GM12878 (cell line): ENCODE measurements at regions not wholly inside any gene's neighbourhood (a gene's known extent, or its start where the extent isn't known, plus 50 kb on each side); places are given as distances from the start of the nearest gene placed in this dataset.

ENCODE experiments used
- CBFB ChIP-seq: IDR thresholded peaks from 2 replicates; pipeline ENCODE4 v1.6.1; 2016; ENCODE audit warnings: antibody characterized with exemption, low read depth
- CHD4 ChIP-seq: fragments of 200-600 bp; sonication (generic); IDR thresholded peaks from 2 replicates; pipeline ENCODE4 v1.6.1; 2016; ENCODE audit warnings: mild to moderate bottlenecking
- CTCF ChIP-seq, 3 experiments: IDR thresholded peaks in 2 of 3; conservative IDR thresholded peaks in 1 of 3; 2 replicates each; pipeline ENCODE4 v1.5.1; 2011; ENCODE audit warnings: low read depth in 3 of 3, low read length in 3 of 3, mild to moderate bottlenecking in 3 of 3, control low read depth in 2 of 3, moderate library complexity in 2 of 3, inconsistent platforms in 1 of 3, mixed read lengths in 1 of 3; ENCODE audit not compliant: control insufficient read depth in 2 of 3, insufficient read depth in 1 of 3; ENCODE audit errors: extremely low read depth in 1 of 3
- EZH2 ChIP-seq: IDR thresholded peaks from 2 replicates; pipeline ENCODE4 v1.6.1; 2012; ENCODE audit warnings: low read depth, mild to moderate bottlenecking, control low read depth, inconsistent platforms, low read length, borderline replicate concordance; ENCODE audit not compliant: control insufficient read depth
- FOXK2 ChIP-seq: fragments of 450-650 bp; IDR thresholded peaks from 2 replicates; pipeline ENCODE4 v1.6.1; 2017; ENCODE audit warnings: mild to moderate bottlenecking, moderate library complexity
- KAT2A ChIP-seq: conservative IDR thresholded peaks from 2 replicates; pipeline ENCODE4 v1.6.1; 2011; ENCODE audit warnings: low read depth, low read length; ENCODE audit not compliant: control insufficient read depth
- MXI1 ChIP-seq: fragments of 150-350 bp; IDR thresholded peaks from 2 replicates; pipeline ENCODE4 v1.6.1; 2011; ENCODE audit warnings: low read depth, mild to moderate bottlenecking, inconsistent platforms, low read length, improper control_type of control experiment
- MYC ChIP-seq: IDR thresholded peaks from 2 replicates; pipeline ENCODE4 v1.6.1; 2011; ENCODE audit warnings: mild to moderate bottlenecking, low read length, moderate library complexity, inconsistent platforms; ENCODE audit not compliant: insufficient read depth, insufficient replicate concordance, insufficient read length, severe bottlenecking
- PAX5 ChIP-seq: IDR thresholded peaks from 2 replicates; pipeline ENCODE4 v1.6.1; 2011; ENCODE audit warnings: low read depth, low read length, borderline replicate concordance
- POLR2AphosphoS5 ChIP-seq: IDR thresholded peaks from 2 replicates; pipeline ENCODE4 v1.6.1; 2011; ENCODE audit warnings: mild to moderate bottlenecking, low read length, inconsistent platforms
- RFX5 ChIP-seq: IDR thresholded peaks from 2 replicates; pipeline ENCODE4 v1.6.1; 2011; ENCODE audit warnings: low read depth, low read length, improper control_type of control experiment
- ZBTB33 ChIP-seq: fragments of 450-650 bp; IDR thresholded peaks from 2 replicates; pipeline ENCODE4 v1.6.1; 2017; ENCODE audit warnings: mild to moderate bottlenecking
- TF ChIP-seq, protein P1 (sequence below): IDR thresholded peaks from 2 replicates; pipeline ENCODE4 v1.6.1; 2012; ENCODE audit warnings: mild to moderate bottlenecking, low read depth, low read length

- TF ChIP-seq POLR2AphosphoS5 (no peak), CTCF (IDR thresholded peaks at IDR 0.05 in 2 of 3, conservative IDR thresholded peaks at IDR 0.05 in 1 of 3; ENCODE audit: control insufficient read depth in 2 of 3, extremely low read depth in 1 of 3, insufficient read depth in 1 of 3, low read depth in 3 of 3, low read length in 3 of 3) (no peak), CHD4 (no peak), FOXK2 (no peak), MYC (no peak), CBFB (no peak), ZBTB33 (no peak), EZH2 (no peak), KAT2A (no peak), RFX5 (no peak), PAX5 (no peak), MXI1 (no peak)
- TF ChIP-seq, protein P1, sequence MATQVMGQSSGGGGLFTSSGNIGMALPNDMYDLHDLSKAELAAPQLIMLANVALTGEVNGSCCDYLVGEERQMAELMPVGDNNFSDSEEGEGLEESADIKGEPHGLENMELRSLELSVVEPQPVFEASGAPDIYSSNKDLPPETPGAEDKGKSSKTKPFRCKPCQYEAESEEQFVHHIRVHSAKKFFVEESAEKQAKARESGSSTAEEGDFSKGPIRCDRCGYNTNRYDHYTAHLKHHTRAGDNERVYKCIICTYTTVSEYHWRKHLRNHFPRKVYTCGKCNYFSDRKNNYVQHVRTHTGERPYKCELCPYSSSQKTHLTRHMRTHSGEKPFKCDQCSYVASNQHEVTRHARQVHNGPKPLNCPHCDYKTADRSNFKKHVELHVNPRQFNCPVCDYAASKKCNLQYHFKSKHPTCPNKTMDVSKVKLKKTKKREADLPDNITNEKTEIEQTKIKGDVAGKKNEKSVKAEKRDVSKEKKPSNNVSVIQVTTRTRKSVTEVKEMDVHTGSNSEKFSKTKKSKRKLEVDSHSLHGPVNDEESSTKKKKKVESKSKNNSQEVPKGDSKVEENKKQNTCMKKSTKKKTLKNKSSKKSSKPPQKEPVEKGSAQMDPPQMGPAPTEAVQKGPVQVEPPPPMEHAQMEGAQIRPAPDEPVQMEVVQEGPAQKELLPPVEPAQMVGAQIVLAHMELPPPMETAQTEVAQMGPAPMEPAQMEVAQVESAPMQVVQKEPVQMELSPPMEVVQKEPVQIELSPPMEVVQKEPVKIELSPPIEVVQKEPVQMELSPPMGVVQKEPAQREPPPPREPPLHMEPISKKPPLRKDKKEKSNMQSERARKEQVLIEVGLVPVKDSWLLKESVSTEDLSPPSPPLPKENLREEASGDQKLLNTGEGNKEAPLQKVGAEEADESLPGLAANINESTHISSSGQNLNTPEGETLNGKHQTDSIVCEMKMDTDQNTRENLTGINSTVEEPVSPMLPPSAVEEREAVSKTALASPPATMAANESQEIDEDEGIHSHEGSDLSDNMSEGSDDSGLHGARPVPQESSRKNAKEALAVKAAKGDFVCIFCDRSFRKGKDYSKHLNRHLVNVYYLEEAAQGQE: no peak
These were observed 122.1 kb upstream of the DMAC1 start for GRCh38 chr9:7921545-7922197.
